ENCODE measurements at regions not wholly inside any gene's neighbourhood (a gene's known extent, or its start where the extent isn't known, plus 50 kb on each side); places are given as distances from the start of the nearest gene placed in this dataset.

DNA sequence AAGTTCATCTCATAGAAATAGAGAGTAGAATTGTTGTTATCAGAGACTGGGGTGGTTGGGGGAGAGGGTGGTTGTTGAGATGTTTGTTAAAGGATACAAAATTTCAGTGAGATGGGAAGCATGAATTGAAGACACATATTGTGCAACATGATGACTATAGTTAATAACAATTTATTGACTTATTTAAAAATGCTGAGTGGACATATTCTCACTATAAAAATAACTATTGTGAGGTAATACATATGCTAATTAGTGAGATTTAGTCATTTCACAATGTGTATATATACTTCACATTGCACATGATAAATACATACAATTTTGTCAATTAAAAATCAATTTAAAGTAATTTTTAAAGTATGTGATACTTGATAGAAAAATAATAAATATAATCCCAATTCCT is 722.5 kb upstream of the CHD1 start:
- TF ChIP-seq, protein P1, sequence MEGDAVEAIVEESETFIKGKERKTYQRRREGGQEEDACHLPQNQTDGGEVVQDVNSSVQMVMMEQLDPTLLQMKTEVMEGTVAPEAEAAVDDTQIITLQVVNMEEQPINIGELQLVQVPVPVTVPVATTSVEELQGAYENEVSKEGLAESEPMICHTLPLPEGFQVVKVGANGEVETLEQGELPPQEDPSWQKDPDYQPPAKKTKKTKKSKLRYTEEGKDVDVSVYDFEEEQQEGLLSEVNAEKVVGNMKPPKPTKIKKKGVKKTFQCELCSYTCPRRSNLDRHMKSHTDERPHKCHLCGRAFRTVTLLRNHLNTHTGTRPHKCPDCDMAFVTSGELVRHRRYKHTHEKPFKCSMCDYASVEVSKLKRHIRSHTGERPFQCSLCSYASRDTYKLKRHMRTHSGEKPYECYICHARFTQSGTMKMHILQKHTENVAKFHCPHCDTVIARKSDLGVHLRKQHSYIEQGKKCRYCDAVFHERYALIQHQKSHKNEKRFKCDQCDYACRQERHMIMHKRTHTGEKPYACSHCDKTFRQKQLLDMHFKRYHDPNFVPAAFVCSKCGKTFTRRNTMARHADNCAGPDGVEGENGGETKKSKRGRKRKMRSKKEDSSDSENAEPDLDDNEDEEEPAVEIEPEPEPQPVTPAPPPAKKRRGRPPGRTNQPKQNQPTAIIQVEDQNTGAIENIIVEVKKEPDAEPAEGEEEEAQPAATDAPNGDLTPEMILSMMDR (IDR thresholded peaks at IDR 0.05) = no peak
- no peak for TF ChIP-seq POLR2A (IDR thresholded peaks at IDR 0.05)
